Transverse colon (tissue), 4 donors: ENCODE measurements at regions not wholly inside any gene's neighbourhood (a gene's known extent, or its start where the extent isn't known, plus 50 kb on each side); places are given as distances from the start of the nearest gene placed in this dataset.

ENCODE experiments used
- DNase-seq: peaks from one replicate; pipeline ENCODE4 v3.0.0-alpha.2; 2019
- H3K27ac ChIP-seq, 4 donors: fragments of 200-600 bp; sonication (generic); 2 replicates each; pipeline ENCODE4 v1.5.1; 2016 to 2018; ENCODE audit warnings: inconsistent platforms in 4 of 4
- H3K27me3 ChIP-seq: fragments of 200-600 bp; sonication (generic); 2 replicates; pipeline ENCODE4 v1.5.1; 2017; ENCODE audit warnings: inconsistent platforms
- H3K36me3 ChIP-seq, 4 donors: fragments of 200-600 bp; sonication (generic); 2 replicates each; pipeline ENCODE4 v1.5.1; 2017 to 2019; ENCODE audit warnings: inconsistent platforms in 4 of 4
- H3K4me1 ChIP-seq, 4 donors: fragments of 200-600 bp; sonication (generic); 2 replicates each; pipeline ENCODE4 v1.5.1; 2017 to 2020; ENCODE audit warnings: inconsistent platforms in 4 of 4
- H3K4me3 ChIP-seq, 4 donors: fragments of 200-600 bp; sonication (generic); 1 replicate in 1 of 4; 2 replicates in 3 of 4; pipeline versions ENCODE4 v1.5.1 to v1.6.1; 2017 to 2019; ENCODE audit warnings: inconsistent platforms in 4 of 4
- H3K9me3 ChIP-seq, 2 donors: fragments of 200-600 bp; sonication (generic); 2 replicates each; pipeline ENCODE4 v1.5.1; 2017 to 2019; ENCODE audit warnings: inconsistent platforms in 2 of 2
- CTCF ChIP-seq, 5 experiments: fragments of 200-600 bp in 3 of 5; fragments of 450-650 bp in 2 of 5; sonication (generic) in 3 of 5; IDR thresholded peaks; 1 replicate in 2 of 5; 2 replicates in 3 of 5; pipeline ENCODE4 v1.5.1; 2016 to 2017; ENCODE audit warnings: antibody characterized with exemption in 5 of 5, inconsistent platforms in 3 of 5, mild to moderate bottlenecking in 2 of 5, moderate library complexity in 1 of 5
- EP300 ChIP-seq: sonication (generic); formaldehyde crosslinking; IDR thresholded peaks from one replicate; pipeline ENCODE4 v1.6.1; 2017; ENCODE audit warnings: antibody characterized with exemption, low read depth
- POLR2A ChIP-seq: fragments of 450-650 bp; IDR thresholded peaks from one replicate; pipeline ENCODE4 v1.6.1; 2016; ENCODE audit warnings: antibody characterized with exemption, mild to moderate bottlenecking, moderate library complexity
- POLR2AphosphoS5 ChIP-seq, 3 donors: sonication (generic); formaldehyde crosslinking; IDR thresholded peaks; one replicate each; pipeline ENCODE4 v1.6.1; 2016; ENCODE audit warnings: antibody characterized with exemption in 3 of 3
- WGBS, 2 donors: methylation state at CpG; one replicate each; pipeline ENCODE4 v1.1.5; 2018; ENCODE audit warnings: low coverage in 1 of 2; 5-methylcytosine and 5-hydroxymethylcytosine counted together
- in situ Hi-C, 4 donors: fragments of 200-750 bp; cut with MboI; loops; one replicate each; pipeline versions ENCODE4 v1.15.0 to v1.15.1; 2017; ENCODE audit warnings: low sequenced_read_pairs in 3 of 4, low pct_ligation_motif_present in 1 of 4, low pct_unique_long_range_greater_than_20kb in 1 of 4
- intact Hi-C: fragments of 100-400 bp; cut with DNase I; formaldehyde crosslinking; loops from one replicate; pipeline ENCODE4 v1.15.1; 2023; ENCODE audit warnings: low total_unique reads

- TF ChIP-seq CTCF (IDR thresholded peaks at IDR 0.05) (no peak), EP300 (no peak), POLR2AphosphoS5 (IDR thresholded peaks at IDR 0.05) (no peak), POLR2A (no peak)
- no peak for DNase-seq
- intact Hi-C loops: no loop called here
- Histone ChIP-seq H3K27me3 (peaks cover 48% of the 10 kb centered on the region), H3K4me3 (no peak overlapping the region), H3K36me3 (no peaks in the 10 kb centered on the region), H3K27ac (no peak overlapping the region), H3K9me3 (no peaks in the 10 kb centered on the region), H3K4me1 (no peaks in the 10 kb centered on the region)
- in situ Hi-C loops: no loop called here
- 75 to 88% methylated on average over 4 to 24 of the region's 24 CpGs for WGBS, 2 donors
These were observed 158.3 kb downstream of the RTP5 start for GRCh38 chr2:242027676-242028450.

- Histone ChIP-seq H3K4me3 (no peak overlapping the region), H3K27ac (no peak overlapping the region), H3K4me1 (no peaks in the 10 kb centered on the region), H3K36me3 (no peaks in the 10 kb centered on the region), H3K9me3 (no peaks in the 10 kb centered on the region), H3K27me3 (peaks cover 48% of the 10 kb centered on the region)
- 74 to 90% methylated on average over 13 to 21 of the region's 21 CpGs for WGBS, 2 donors
- TF ChIP-seq EP300 (no peak), CTCF (IDR thresholded peaks at IDR 0.05) (no peak), POLR2AphosphoS5 (IDR thresholded peaks at IDR 0.05) (no peak), POLR2A (no peak)
- in situ Hi-C loops: no loop called here
- DNase-seq: no peak
- intact Hi-C loops: no loop called here
These were observed 160.1 kb downstream of the RTP5 start for GRCh38 chr2:242029422-242030225.

GRCh38 chr2:242030226-242030575 lies 160.7 kb downstream of the RTP5 start:
- Histone ChIP-seq H3K27ac (no peak overlapping the region), H3K4me1 (no peaks in the 10 kb centered on the region), H3K9me3 (no peaks in the 10 kb centered on the region), H3K4me3 (no peak overlapping the region), H3K36me3 (no peaks in the 10 kb centered on the region), H3K27me3 (peaks cover 42% of the 10 kb centered on the region)
- 90 to 93% methylated on average over 3 to 9 of the region's 9 CpGs for WGBS, 2 donors
- TF ChIP-seq POLR2A: no peak
- DNase-seq: no peak
- in situ Hi-C loops: no loop called here
- intact Hi-C loops: no loop called here

- in situ Hi-C loops: no loop called here
- H3K36me3 ChIP-seq: no peaks in the 10 kb centered on the region
- H3K27me3 ChIP-seq: peaks cover 38% of the 10 kb centered on the region
- no peaks in the 10 kb centered on the region for H3K4me1 ChIP-seq
- no peak for DNase-seq
- WGBS, 2 donors: 62 to 100% methylated on average over 2 to 6 of the region's 12 CpGs
- no peak overlapping the region for H3K27ac ChIP-seq
- TF ChIP-seq EP300: no peak
- TF ChIP-seq CTCF (IDR thresholded peaks at IDR 0.05): no peak
- intact Hi-C loops: no loop called here
- no peak overlapping the region for H3K4me3 ChIP-seq
- H3K9me3 ChIP-seq: no peaks in the 10 kb centered on the region
These were observed 161.3 kb downstream of the RTP5 start for GRCh38 chr2:242030858-242031257.
